DMS53 (cell line): ENCODE measurements at regions not wholly inside any gene's neighbourhood (a gene's known extent, or its start where the extent isn't known, plus 50 kb on each side); places are given as distances from the start of the nearest gene placed in this dataset.

Source experiments
- DNase-seq: peaks from one replicate; lab custom pipeline; 2025; lab: John Stamatoyannopoulos, UW

DNA sequence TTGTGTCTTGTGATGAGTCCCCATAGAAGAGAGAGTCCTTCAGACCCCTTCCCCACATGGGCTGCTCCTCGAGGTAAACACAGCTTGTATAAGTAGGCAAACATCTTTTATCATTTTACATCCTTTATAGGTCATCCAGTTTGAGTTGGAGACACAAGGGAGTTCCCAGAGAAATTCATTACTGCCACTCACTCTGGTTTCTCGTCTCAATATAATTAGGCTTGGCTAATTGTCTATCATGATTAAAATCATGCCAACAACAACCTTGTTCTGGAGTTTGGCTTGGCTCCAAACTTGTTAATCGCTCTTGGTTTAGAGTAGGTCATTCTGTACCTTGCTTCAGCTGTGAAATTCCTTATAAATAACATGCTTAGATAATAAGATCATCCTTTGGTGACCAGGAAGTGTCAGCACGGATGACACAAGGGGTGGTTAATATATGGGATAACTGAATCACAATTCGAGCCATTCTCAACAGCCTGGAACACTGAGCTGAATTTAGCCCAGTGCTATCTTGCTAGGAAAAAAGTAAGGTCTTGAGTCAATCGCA lies 70.7 kb upstream of the DAB1 start:
- no peak for DNase-seq

DNA sequence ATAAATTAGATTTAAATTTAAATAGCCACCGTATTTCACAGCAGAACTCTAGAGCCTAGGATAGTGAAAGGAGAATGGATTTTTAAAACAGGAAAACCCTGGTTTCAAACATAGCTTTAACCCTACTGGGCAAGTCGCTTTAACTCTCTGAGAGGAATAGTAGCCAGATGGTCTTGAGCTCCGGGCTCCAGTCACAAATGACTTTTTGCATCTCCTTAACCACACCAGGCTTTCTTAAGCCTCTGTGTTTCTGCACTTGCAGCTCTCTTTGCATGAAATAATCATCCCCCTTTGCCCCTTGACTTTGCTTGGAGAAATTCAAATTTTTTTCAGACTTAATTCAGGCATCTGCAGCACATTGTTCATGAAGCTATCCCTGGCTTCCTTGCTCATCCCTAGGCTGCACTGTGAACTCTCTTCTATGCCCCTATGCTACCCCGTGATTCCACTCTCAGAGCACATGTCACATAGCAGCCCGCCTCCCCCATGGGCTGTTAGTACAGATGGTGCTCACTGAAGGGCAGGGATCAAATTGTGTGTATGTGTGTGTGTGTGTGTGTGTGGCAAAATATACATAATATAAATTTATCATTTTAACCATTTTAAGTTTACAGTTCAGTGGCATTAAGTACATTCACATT lies 68.8 kb upstream of the DAB1 start:
- no peak for DNase-seq

DNA sequence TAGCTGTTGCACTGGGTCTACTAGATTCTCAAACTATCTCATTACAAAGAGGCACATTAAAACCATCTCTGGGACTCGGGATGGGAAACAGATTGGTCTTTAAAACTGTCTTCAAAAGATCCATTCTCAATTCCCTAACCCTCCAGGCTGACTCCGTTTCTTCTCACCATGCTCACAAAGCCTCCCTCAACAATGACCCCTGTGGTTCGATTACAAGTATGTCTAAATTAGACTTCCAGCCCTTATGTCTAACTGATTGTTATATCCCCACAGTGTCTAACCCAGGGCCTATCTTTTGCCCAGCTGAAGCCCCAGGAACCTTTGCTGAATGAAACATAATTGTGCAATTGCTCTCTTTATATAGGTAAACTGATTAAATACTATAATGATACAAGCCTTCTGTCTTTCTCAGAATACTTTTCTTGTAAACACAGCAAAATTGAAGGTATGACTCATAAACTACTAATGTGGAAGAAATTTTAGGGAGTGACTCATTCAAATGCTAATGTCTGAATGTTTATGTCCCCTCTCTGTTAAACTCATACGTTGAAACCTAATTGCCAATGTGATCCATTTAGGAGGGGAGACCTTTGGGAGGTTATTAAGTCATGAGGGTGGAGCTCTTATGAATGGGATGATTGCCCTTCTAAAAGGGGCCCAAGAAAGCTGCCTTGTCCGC lies 65.6 kb upstream of the DAB1 start:
- no peak for DNase-seq

DNA sequence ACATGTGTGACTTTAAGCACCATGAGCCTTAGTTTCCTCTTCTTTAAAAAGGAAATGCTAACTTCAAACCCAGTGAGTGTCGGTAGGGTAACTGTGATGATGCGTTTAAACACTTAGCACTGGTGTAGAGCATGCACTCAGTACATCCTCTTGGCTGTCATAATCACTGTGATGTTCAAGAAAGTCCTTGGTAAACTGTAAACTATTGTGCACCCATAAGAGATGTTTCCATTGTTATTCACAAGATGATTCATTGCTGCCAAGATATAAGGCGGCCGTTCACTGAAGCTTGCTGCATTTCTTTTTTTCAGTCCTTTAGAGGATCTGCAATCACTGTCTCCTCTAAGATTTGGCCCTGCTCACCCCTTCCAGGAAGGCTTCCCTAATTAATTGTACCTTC lies 61.8 kb upstream of the DAB1 start:
- DNase-seq = no peak

DNA sequence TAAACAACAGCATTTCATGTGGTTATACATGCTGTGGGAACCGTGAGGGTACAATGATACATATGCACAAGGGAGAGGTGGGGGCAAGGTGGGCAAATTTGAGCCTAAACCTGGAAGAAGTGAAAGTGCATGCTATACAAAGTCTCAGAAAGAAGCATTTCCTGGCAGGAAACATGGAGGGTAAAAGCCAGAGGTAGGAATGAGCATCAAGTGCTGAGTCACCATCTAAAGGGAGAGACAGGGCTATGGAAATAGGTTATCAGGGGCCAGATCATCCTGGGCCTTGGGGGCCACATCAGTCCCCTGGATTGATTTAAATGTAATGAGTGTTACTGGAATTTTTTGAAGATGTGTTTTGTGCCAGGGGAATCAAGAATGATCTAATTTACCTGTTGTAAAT lies 60.1 kb upstream of the DAB1 start:
- DNase-seq = peak; percentile 66

DNA sequence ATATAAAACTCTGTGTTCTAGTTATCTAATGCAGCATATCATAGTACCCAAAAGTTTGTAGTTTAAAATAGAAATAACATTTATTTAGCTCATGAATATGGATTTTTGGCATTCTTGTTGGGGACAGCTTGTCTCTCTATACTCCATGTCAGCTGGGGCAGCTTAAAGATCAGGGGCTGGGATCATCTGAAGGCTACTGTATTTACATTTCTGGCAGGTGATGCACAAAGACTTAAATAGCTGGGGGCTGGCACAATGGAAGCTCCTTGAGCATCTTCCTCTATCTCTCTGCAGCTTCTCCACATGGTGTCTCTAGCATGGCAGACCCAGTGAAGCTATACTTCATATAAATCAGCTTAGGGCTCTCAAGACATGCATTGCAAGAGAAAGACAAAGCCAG lies 55.6 kb upstream of the DAB1 start:
- DNase-seq = no peak

DNA sequence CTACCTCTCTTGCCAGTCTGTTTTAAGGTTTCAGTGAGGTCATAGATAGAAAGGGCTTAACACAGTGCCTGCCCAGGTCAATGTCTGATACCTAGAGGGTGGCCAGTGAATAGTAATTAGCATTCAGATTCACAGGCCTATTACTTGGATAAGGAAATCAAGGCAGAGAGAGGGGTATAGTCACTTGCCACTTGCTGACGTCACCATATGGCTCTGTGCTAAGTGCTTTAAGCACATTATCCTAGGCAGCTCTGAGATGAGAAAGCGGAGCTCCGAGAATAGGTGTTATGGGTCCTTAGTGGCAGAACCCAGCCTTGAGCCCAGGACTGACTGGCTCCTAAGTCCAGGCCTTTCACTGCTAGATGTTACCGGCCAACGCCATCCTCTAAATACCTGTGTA lies 51.5 kb upstream of the DAB1 start:
- DNase-seq = no peak

DNA sequence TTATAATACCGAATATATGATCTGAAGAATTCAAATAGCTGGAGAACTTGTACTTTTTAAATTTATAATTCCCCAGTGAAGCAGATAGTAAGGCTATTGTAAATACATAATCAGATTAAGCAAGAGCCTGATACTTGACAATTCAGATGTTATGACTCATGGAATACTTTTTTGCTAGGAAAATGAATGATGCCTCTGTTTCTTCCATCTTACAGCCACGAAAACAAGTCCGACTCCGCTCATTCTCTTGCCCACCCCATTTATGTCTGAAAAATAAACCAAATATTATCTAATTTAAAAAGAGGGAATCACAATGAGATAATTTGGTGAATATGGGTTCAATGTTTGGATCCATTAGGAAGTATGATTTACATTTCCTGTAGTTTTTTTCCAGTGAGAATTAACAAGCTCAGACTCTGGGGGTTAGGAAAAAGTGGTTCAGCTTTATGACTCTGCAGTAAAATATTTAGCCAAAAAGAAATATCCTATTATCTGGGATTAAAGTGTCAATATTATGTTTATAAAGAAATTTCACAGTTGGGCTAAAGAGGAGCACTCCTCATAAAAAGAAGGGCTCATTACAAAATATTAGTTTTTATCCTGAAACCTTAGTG lies 50.4 kb upstream of the DAB1 start:
- DNase-seq = no peak
